Astrocyte (in vitro differentiated cells and primary cell): ENCODE measurements at regions not wholly inside any gene's neighbourhood (a gene's known extent, or its start where the extent isn't known, plus 50 kb on each side); places are given as distances from the start of the nearest gene placed in this dataset.

ENCODE experiments used
- DNase-seq: peaks from one replicate; pipeline ENCODE4 v3.0.0-alpha.2; 2010; ENCODE audit warnings: low read depth
- FAIRE-seq: peaks from 2 replicates; lab custom pipeline; 2011; peaks lifted over from hg19 to GRCh38; lab: Jason Lieb, UNC
- H2AFZ ChIP-seq: 2 replicates; pipeline ENCODE4 v1.6.0; 2012; ENCODE audit warnings: low read depth, low read length, inconsistent platforms
- H3K27ac ChIP-seq: 2 replicates; pipeline ENCODE4 v1.5.1; 2011; ENCODE audit warnings: low read depth, low read length, inconsistent platforms
- H3K27me3 ChIP-seq: 2 replicates; pipeline ENCODE4 v1.6.0; 2011; ENCODE audit warnings: low read length, inconsistent platforms; ENCODE audit not compliant: insufficient read depth
- H3K36me3 ChIP-seq: 2 replicates; pipeline ENCODE4 v1.5.1; 2011; ENCODE audit warnings: low read length, inconsistent platforms; ENCODE audit not compliant: insufficient read depth
- H3K4me1 ChIP-seq: 2 replicates; pipeline ENCODE4 v1.5.1; 2011; ENCODE audit warnings: low read length, inconsistent platforms; ENCODE audit not compliant: insufficient read depth
- H3K4me2 ChIP-seq: 2 replicates; pipeline ENCODE4 v1.6.0; 2012; ENCODE audit warnings: low read length, inconsistent platforms
- H3K4me3 ChIP-seq: 2 replicates; pipeline ENCODE4 v1.5.1; 2011; ENCODE audit warnings: low read depth, mild to moderate bottlenecking, low read length, inconsistent platforms; ENCODE audit not compliant: insufficient read depth
- H3K79me2 ChIP-seq: 2 replicates; pipeline ENCODE4 v1.6.0; 2012; ENCODE audit warnings: mild to moderate bottlenecking, low read length, inconsistent platforms; ENCODE audit not compliant: insufficient read depth
- H3K9ac ChIP-seq: 2 replicates; pipeline ENCODE4 v1.6.0; 2012; ENCODE audit warnings: mild to moderate bottlenecking, low read length, inconsistent platforms
- H3K9me3 ChIP-seq: 2 replicates; pipeline ENCODE4 v1.5.1; 2012; ENCODE audit warnings: low read depth, mild to moderate bottlenecking, low read length, inconsistent platforms; ENCODE audit not compliant: insufficient read depth
- H4K20me1 ChIP-seq: 2 replicates; pipeline ENCODE4 v1.6.0; 2012; ENCODE audit warnings: low read length, inconsistent platforms; ENCODE audit not compliant: insufficient read depth
- H3K27ac Mint-ChIP-seq: one replicate; pipeline ENCODE4 v1.8.0; 2021; ENCODE audit warnings: mild to moderate bottlenecking, mixed read lengths; ENCODE audit not compliant: unreplicated experiment
- H3K27me3 Mint-ChIP-seq: one replicate; pipeline ENCODE4 v1.8.0; 2021; ENCODE audit warnings: low read depth, mixed read lengths; ENCODE audit not compliant: unreplicated experiment
- H3K36me3 Mint-ChIP-seq: one replicate; pipeline ENCODE4 v1.8.0; 2021; ENCODE audit warnings: low read depth, mixed read lengths; ENCODE audit not compliant: unreplicated experiment
- H3K4me1 Mint-ChIP-seq: one replicate; pipeline ENCODE4 v1.8.0; 2021; ENCODE audit warnings: low read depth, mixed read lengths; ENCODE audit not compliant: unreplicated experiment
- H3K4me3 Mint-ChIP-seq: one replicate; pipeline ENCODE4 v1.8.0; 2021; ENCODE audit warnings: mild to moderate bottlenecking, moderate library complexity, mixed read lengths; ENCODE audit not compliant: unreplicated experiment
- H3K9me3 Mint-ChIP-seq: one replicate; pipeline ENCODE4 v1.8.0; 2021; ENCODE audit warnings: mild to moderate bottlenecking, mixed read lengths; ENCODE audit not compliant: unreplicated experiment
- CTCF ChIP-seq: IDR thresholded peaks from 2 replicates; pipeline ENCODE4 v1.5.1; 2011; ENCODE audit warnings: low read depth, mild to moderate bottlenecking, inconsistent platforms, low read length, moderate library complexity; ENCODE audit not compliant: insufficient read depth
- EZH2 ChIP-seq: IDR thresholded peaks from 2 replicates; pipeline ENCODE4 v1.6.1; 2012; ENCODE audit warnings: mild to moderate bottlenecking, low read length, inconsistent platforms; ENCODE audit not compliant: insufficient read depth

- FAIRE-seq (no peak), DNase-seq (no peak)
- Histone ChIP-seq H3K9me3 (no peaks in the 10 kb centered on the region), H2AFZ (no peak overlapping the region), H3K4me1 (no peaks in the 10 kb centered on the region), H3K9ac (no peak overlapping the region), H3K4me3 (no peak overlapping the region), H3K79me2 (no peaks in the 10 kb centered on the region), H4K20me1 (no peaks in the 10 kb centered on the region), H3K27ac (no peak overlapping the region), H3K4me2 (no peak overlapping the region), H3K27me3 (no peaks in the 10 kb centered on the region), H3K36me3 (no peaks in the 10 kb centered on the region)
- Mint-ChIP-seq H3K4me3 (no peak overlapping the region), H3K27ac (no peak overlapping the region), H3K9me3 (no peaks in the 10 kb centered on the region), H3K27me3 (no peaks in the 10 kb centered on the region), H3K4me1 (peaks cover 2% of the 10 kb centered on the region), H3K36me3 (no peaks in the 10 kb centered on the region)
- TF ChIP-seq EZH2 (no peak), CTCF (no peak)
These were observed 183.5 kb downstream of the KCNJ2 start for GRCh38 chr17:70352834-70353233.

- H3K4me3 ChIP-seq = no peak overlapping the region
- no peaks in the 10 kb centered on the region for H3K4me1 ChIP-seq
- TF ChIP-seq EZH2 (no peak), CTCF (no peak)
- H3K79me2 ChIP-seq = no peaks in the 10 kb centered on the region
- no peak overlapping the region for H3K27ac Mint-ChIP-seq
- no peak overlapping the region for H3K4me3 Mint-ChIP-seq
- H3K9me3 Mint-ChIP-seq = no peaks in the 10 kb centered on the region
- H3K4me1 Mint-ChIP-seq = peaks cover 2% of the 10 kb centered on the region
- no peaks in the 10 kb centered on the region for H3K27me3 ChIP-seq
- FAIRE-seq = no peak
- no peak for DNase-seq
- H2AFZ ChIP-seq = no peak overlapping the region
- H3K4me2 ChIP-seq = no peak overlapping the region
- H3K9ac ChIP-seq = no peak overlapping the region
- no peaks in the 10 kb centered on the region for H3K36me3 Mint-ChIP-seq
- no peaks in the 10 kb centered on the region for H3K9me3 ChIP-seq
- H3K27me3 Mint-ChIP-seq = no peaks in the 10 kb centered on the region
- H4K20me1 ChIP-seq = no peaks in the 10 kb centered on the region
- H3K27ac ChIP-seq = no peak overlapping the region
- H3K36me3 ChIP-seq = no peaks in the 10 kb centered on the region
These were observed 184.2 kb downstream of the KCNJ2 start for GRCh38 chr17:70353408-70354092.

GRCh38 chr17:70355185-70355584 lies 185.9 kb downstream of the KCNJ2 start:
- no peak for DNase-seq
- no peak overlapping the region for H3K9ac ChIP-seq

More at GRCh38 chr17:70355185-70355584, 185.9 kb downstream of the KCNJ2 start:
- H4K20me1 ChIP-seq = no peaks in the 10 kb centered on the region
- no peaks in the 10 kb centered on the region for H3K36me3 ChIP-seq
- TF ChIP-seq CTCF (no peak), EZH2 (no peak)
- H3K4me2 ChIP-seq = no peak overlapping the region
- H3K79me2 ChIP-seq = no peaks in the 10 kb centered on the region
- Mint-ChIP-seq H3K9me3 (no peaks in the 10 kb centered on the region), H3K36me3 (no peaks in the 10 kb centered on the region), H3K4me1 (peaks cover 2% of the 10 kb centered on the region), H3K27me3 (no peaks in the 10 kb centered on the region), H3K27ac (no peak overlapping the region), H3K4me3 (no peak overlapping the region)
- H3K4me3 ChIP-seq = no peak overlapping the region
- H3K4me1 ChIP-seq = no peaks in the 10 kb centered on the region
- FAIRE-seq = no peak
- H3K27ac ChIP-seq = no peak overlapping the region
- H2AFZ ChIP-seq = no peak overlapping the region
- no peaks in the 10 kb centered on the region for H3K9me3 ChIP-seq
- no peaks in the 10 kb centered on the region for H3K27me3 ChIP-seq
